ENCODE measurements at regions not wholly inside any gene's neighbourhood (a gene's known extent, or its start where the extent isn't known, plus 50 kb on each side); places are given as distances from the start of the nearest gene placed in this dataset.

- Mint-ChIP-seq H3K27me3 (ENCODE audit: low read depth) (no peaks in the 10 kb centered on the region), H3K36me3 (ENCODE audit: low read depth) (no peaks in the 10 kb centered on the region), H3K4me3 (no peak overlapping the region), H3K4me1 (no peaks in the 10 kb centered on the region), H3K27ac (no peak overlapping the region), H3K9me3 (no peaks in the 10 kb centered on the region)
- no peak for TF ChIP-seq CTCF (IDR thresholded peaks at IDR 0.05; ENCODE audit: unreplicated experiment in 3 of 3)
These were observed 422.6 kb upstream of the NEGR1 start for GRCh38 chr1:72704841-72705477.

- Mint-ChIP-seq H3K4me3 (no peak overlapping the region), H3K27me3 (ENCODE audit: low read depth) (no peaks in the 10 kb centered on the region), H3K27ac (no peak overlapping the region), H3K4me1 (no peaks in the 10 kb centered on the region), H3K9me3 (peaks cover 16% of the 10 kb centered on the region), H3K36me3 (ENCODE audit: low read depth) (no peaks in the 10 kb centered on the region)
- no peak for TF ChIP-seq CTCF (IDR thresholded peaks at IDR 0.05; ENCODE audit: unreplicated experiment in 3 of 3)
These were observed 415.1 kb upstream of the NEGR1 start for GRCh38 chr1:72697410-72697809.

DNA sequence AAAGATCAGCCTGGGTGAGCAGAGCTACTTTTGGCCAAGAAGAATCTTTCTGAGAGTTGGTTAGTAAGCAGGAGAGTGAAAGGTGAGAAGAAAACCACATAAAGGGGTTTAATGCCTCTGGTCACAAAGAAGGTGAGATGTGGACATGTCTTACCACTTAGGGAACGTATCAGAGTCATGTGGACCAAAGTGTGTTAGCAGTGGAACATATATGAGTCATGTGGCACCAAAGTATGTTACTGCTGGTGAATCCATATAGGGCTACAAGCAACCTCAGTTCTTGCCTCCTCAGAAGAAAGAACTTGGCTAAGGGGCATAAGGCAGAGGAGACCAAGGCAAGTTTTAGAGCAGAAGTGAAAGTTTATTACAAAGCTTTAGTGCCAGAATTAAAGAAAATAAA lies 411.6 kb upstream of the NEGR1 start:
- no peak overlapping the region for H3K27ac Mint-ChIP-seq
- H3K27me3 Mint-ChIP-seq (ENCODE audit: low read depth): no peaks in the 10 kb centered on the region
- H3K36me3 Mint-ChIP-seq (ENCODE audit: low read depth): no peaks in the 10 kb centered on the region
- no peak for TF ChIP-seq CTCF (IDR thresholded peaks at IDR 0.05; ENCODE audit: unreplicated experiment in 3 of 3)
- H3K4me3 Mint-ChIP-seq: no peak overlapping the region
- peaks cover 20% of the 10 kb centered on the region for H3K9me3 Mint-ChIP-seq
- H3K4me1 Mint-ChIP-seq: no peaks in the 10 kb centered on the region

GRCh38 chr1:72693376-72693775 lies 411.0 kb upstream of the NEGR1 start:
- Mint-ChIP-seq H3K4me3 (no peak overlapping the region), H3K4me1 (no peaks in the 10 kb centered on the region), H3K9me3 (peaks cover 23% of the 10 kb centered on the region), H3K27me3 (ENCODE audit: low read depth) (no peaks in the 10 kb centered on the region), H3K27ac (no peak overlapping the region), H3K36me3 (ENCODE audit: low read depth) (no peaks in the 10 kb centered on the region)
- TF ChIP-seq CTCF (IDR thresholded peaks at IDR 0.05; ENCODE audit: unreplicated experiment in 3 of 3): no peak

- TF ChIP-seq CTCF (IDR thresholded peaks at IDR 0.05; ENCODE audit: unreplicated experiment in 3 of 3): no peak
- H3K36me3 Mint-ChIP-seq (ENCODE audit: low read depth): no peaks in the 10 kb centered on the region
- H3K27me3 Mint-ChIP-seq (ENCODE audit: low read depth): no peaks in the 10 kb centered on the region
- no peak overlapping the region for H3K27ac Mint-ChIP-seq
- H3K9me3 Mint-ChIP-seq: peaks cover 33% of the 10 kb centered on the region
- no peaks in the 10 kb centered on the region for H3K4me1 Mint-ChIP-seq
- H3K4me3 Mint-ChIP-seq: no peak overlapping the region
These were observed 408.5 kb upstream of the NEGR1 start for GRCh38 chr1:72690871-72691270.

DNA sequence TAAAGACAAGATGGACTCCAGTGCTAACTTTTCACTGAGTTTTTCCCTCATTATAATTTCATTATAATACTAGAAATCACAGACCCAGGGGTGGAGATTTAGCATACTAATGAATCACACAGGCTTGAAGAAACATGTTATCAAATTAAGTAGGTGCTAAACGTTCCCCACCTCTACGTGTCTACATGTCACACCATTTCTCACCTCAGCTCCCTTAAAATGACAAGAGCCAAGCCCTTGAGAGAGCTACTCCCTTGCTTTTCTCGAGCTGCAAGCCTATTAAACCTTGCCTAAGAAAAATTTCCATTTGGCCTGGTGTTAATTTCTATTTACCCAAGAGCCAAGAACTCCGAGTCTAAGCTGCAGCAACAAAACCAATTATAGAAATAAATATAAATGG lies 396.3 kb upstream of the NEGR1 start:
- Mint-ChIP-seq H3K9me3 (no peaks in the 10 kb centered on the region), H3K4me3 (no peak overlapping the region), H3K36me3 (ENCODE audit: low read depth) (no peaks in the 10 kb centered on the region), H3K4me1 (no peaks in the 10 kb centered on the region), H3K27me3 (ENCODE audit: low read depth) (no peaks in the 10 kb centered on the region), H3K27ac (no peak overlapping the region)
- no peak for TF ChIP-seq CTCF (IDR thresholded peaks at IDR 0.05; ENCODE audit: unreplicated experiment in 3 of 3)

Data from nephron (organoid).